ENCODE measurements at regions not wholly inside any gene's neighbourhood (a gene's known extent, or its start where the extent isn't known, plus 50 kb on each side); places are given as distances from the start of the nearest gene placed in this dataset.

GRCh38 chr13:53105890-53106289 lies 77.3 kb downstream of the OLFM4 start:
- TF ChIP-seq CBX5 (IDR thresholded peaks at IDR 0.05; ENCODE audit: low read depth, low read length): no peak
- TF ChIP-seq RAD21 (IDR thresholded peaks at IDR 0.05 in 1 of 2, conservative IDR thresholded peaks at IDR 0.05 in 1 of 2; ENCODE audit: low read depth in 2 of 2, low read length in 2 of 2): no peak
- TF ChIP-seq GTF2F1 (IDR thresholded peaks at IDR 0.05; ENCODE audit: borderline replicate concordance, low read depth, low read length): no peak
- TF ChIP-seq, protein P1, sequence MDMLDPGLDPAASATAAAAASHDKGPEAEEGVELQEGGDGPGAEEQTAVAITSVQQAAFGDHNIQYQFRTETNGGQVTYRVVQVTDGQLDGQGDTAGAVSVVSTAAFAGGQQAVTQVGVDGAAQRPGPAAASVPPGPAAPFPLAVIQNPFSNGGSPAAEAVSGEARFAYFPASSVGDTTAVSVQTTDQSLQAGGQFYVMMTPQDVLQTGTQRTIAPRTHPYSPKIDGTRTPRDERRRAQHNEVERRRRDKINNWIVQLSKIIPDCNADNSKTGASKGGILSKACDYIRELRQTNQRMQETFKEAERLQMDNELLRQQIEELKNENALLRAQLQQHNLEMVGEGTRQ (IDR thresholded peaks at IDR 0.05; ENCODE audit: low read length): no peak
- no peak for TF ChIP-seq CTCF (IDR thresholded peaks at IDR 0.05; ENCODE audit: control extremely low read depth in 1 of 3, insufficient read depth in 1 of 3, low read depth in 1 of 3, low read length in 3 of 3)
- no peak for TF ChIP-seq ZNF274 (IDR thresholded peaks at IDR 0.05; ENCODE audit: borderline replicate concordance, extremely low read depth, low read length)
